Natural killer cell treated with Interleukin-12 subunit alpha and Interleukin-12 subunit beta and Interleukin-15 and Interleukin-18, amount 100 ng/mL, for 72 hours (primary cell): ENCODE measurements at regions not wholly inside any gene's neighbourhood (a gene's known extent, or its start where the extent isn't known, plus 50 kb on each side); places are given as distances from the start of the nearest gene placed in this dataset.
A peak's percentile ranks its signal among the peaks of the same experiment; 100 is the strongest.

Experiments
- ATAC-seq, 2 donors: fragments of 150-1000 bp; cut with Tn5 transposase in 1 of 2; sonication (Bioruptor Pico), chemical (Tn5 transposase) in 1 of 2; 2 replicates each; pipeline ENCODE4 v1.10.0; 2021
- DNase-seq: peaks from one replicate; pipeline ENCODE4 v3.0.0; 2022; ENCODE audit warnings: low spot score
- H3K27ac Mint-ChIP-seq, 2 donors: 1 replicate in 1 of 2; 2 replicates in 1 of 2; pipeline ENCODE4 v1.8.0; 2022; ENCODE audit warnings: mixed read lengths in 2 of 2, mild to moderate bottlenecking in 1 of 2, moderate library complexity in 1 of 2
- H3K27me3 Mint-ChIP-seq, 2 donors: 1 replicate in 1 of 2; 2 replicates in 1 of 2; pipeline ENCODE4 v1.8.0; 2022; ENCODE audit warnings: mixed read lengths in 2 of 2
- H3K36me3 Mint-ChIP-seq: one replicate; pipeline ENCODE4 v1.8.0; 2022; ENCODE audit warnings: mixed read lengths
- H3K4me1 Mint-ChIP-seq, 2 donors: 1 replicate in 1 of 2; 2 replicates in 1 of 2; pipeline ENCODE4 v1.8.0; 2022; ENCODE audit warnings: low read depth in 2 of 2, mixed read lengths in 2 of 2, mild to moderate bottlenecking in 1 of 2
- H3K4me3 Mint-ChIP-seq: one replicate; pipeline ENCODE4 v1.8.0; 2022; ENCODE audit warnings: mixed read lengths
- H3K9me3 Mint-ChIP-seq: 2 replicates; pipeline ENCODE4 v1.8.0; 2022; ENCODE audit warnings: mixed read lengths

GRCh38 chr12:119245904-119246494, 67.3 kb downstream of the HSPB8 start:
- Mint-ChIP-seq H3K27ac (no peak overlapping the region), H3K27me3 (peaks cover 7 to 10% of the 10 kb centered on the region in 2 donors), H3K9me3 (no peaks in the 10 kb centered on the region), H3K36me3 (no peaks in the 10 kb centered on the region), H3K4me3 (no peak overlapping the region), H3K4me1 (no peaks in the 10 kb centered on the region)
- DNase-seq (no peak), ATAC-seq (no peak)

DNA sequence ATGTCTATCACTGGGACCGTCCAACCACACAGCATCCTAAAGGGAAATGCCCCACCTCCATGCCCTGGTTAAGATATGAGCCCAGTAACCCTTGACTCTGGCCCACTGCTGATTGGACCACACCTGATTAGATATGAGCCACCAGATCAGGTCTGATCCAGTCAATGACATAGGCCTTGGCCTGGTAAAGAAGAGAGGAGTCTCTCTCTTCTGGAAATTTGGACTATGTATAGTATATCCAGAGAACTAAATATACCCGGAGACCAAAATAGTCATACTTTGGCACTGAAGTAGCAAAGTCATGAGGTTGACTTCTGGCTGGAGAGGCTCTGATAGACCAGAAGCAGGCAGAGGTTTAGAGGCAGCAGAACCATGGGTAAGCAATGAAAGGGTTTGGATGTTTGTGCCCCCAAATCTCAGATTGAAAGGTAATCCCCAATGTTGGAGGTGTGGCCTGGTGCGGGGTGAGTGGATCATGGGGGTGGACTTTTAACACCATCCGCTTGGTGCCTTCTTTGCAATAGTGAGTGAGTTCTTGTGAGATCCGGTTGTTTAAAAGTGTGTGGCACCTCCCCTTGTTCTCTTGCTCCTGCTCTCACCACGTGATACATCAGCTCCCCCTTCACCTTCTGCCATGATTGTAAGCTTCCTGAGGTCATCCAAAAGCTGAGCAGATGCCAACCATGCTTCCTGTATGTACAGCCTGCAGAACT, 68.4 kb downstream of the HSPB8 start:
- DNase-seq (no peak), ATAC-seq (no peak)
- Mint-ChIP-seq H3K4me3 (no peak overlapping the region), H3K36me3 (no peaks in the 10 kb centered on the region), H3K4me1 (no peaks in the 10 kb centered on the region), H3K9me3 (no peaks in the 10 kb centered on the region), H3K27me3 (peaks cover 4 to 10% of the 10 kb centered on the region in 2 donors), H3K27ac (no peak overlapping the region)

DNA sequence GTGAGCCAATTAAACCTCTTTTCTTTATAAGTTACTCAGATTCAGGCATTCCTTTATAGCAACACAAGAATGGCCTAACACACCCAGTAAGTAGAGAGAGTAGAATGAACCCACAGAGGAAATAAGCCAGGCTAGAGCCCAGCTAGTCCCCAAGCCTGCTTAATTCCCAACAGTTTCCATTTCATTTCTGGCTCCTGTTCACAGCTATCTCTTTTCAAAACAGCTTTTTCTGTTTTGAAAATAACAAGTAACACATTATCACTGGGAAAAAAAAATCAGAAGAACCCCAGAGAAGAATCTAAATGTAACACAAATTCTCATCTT, 69.0 kb downstream of the HSPB8 start:
- Mint-ChIP-seq H3K4me3 (no peak overlapping the region), H3K4me1 (no peaks in the 10 kb centered on the region), H3K36me3 (no peaks in the 10 kb centered on the region), H3K9me3 (no peaks in the 10 kb centered on the region), H3K27me3 (peaks cover 3 to 10% of the 10 kb centered on the region in 2 donors), H3K27ac (no peak overlapping the region)
- ATAC-seq, result no peak
- no peak for DNase-seq

GRCh38 chr12:119249383-119250155, 70.8 kb downstream of the HSPB8 start:
- ATAC-seq, result no peak
- no peaks in the 10 kb centered on the region for H3K4me1 Mint-ChIP-seq
- H3K36me3 Mint-ChIP-seq, result no peaks in the 10 kb centered on the region
- no peaks in the 10 kb centered on the region for H3K9me3 Mint-ChIP-seq
- H3K27me3 Mint-ChIP-seq, result peaks cover 2 to 19% of the 10 kb centered on the region in 2 donors
- no peak for DNase-seq
- H3K4me3 Mint-ChIP-seq, result no peak overlapping the region
- H3K27ac Mint-ChIP-seq, result no peak overlapping the region

GRCh38 chr12:119255314-119255713, 76.6 kb downstream of the HSPB8 start:
- Mint-ChIP-seq H3K27ac (no peak overlapping the region), H3K9me3 (no peaks in the 10 kb centered on the region), H3K27me3 (peaks cover 16 to 32% of the 10 kb centered on the region in 2 donors), H3K4me3 (no peak overlapping the region), H3K4me1 (no peaks in the 10 kb centered on the region), H3K36me3 (no peaks in the 10 kb centered on the region)
- DNase-seq (no peak), ATAC-seq (no peak)

GRCh38 chr12:119258149-119258548, 76.4 kb upstream of the CCDC60 start:
- no peak for DNase-seq
- Mint-ChIP-seq H3K36me3 (no peaks in the 10 kb centered on the region), H3K27me3 (peaks cover 17 to 32% of the 10 kb centered on the region in 2 donors), H3K9me3 (no peaks in the 10 kb centered on the region), H3K4me1 (no peaks in the 10 kb centered on the region), H3K4me3 (no peak overlapping the region), H3K27ac (no peak overlapping the region)
- ATAC-seq, result no peak

DNA sequence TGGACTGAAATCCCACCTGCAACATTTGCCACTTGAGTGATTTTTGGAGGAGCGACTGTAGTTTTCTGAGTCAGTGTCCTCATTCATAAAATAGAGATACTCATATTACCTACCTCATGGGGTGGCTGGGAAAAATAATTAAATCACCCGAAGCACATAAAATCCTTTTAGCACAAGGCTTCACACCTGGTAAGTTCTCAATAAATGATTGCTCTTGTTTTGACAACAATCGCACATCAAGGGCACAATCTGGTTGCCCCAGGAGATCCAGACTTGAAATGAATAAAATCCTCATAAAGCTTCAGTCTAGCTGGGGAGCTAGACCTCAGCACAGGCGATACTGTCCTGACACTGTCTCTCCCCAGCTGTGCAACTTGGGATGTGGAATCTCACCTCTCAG, 76.0 kb upstream of the CCDC60 start:
- Mint-ChIP-seq H3K9me3 (no peaks in the 10 kb centered on the region), H3K4me1 (no peaks in the 10 kb centered on the region), H3K36me3 (no peaks in the 10 kb centered on the region), H3K27ac (no peak overlapping the region), H3K27me3 (peaks cover 20 to 32% of the 10 kb centered on the region in 2 donors), H3K4me3 (no peak overlapping the region)
- no peak for DNase-seq
- ATAC-seq, result no peak

DNA sequence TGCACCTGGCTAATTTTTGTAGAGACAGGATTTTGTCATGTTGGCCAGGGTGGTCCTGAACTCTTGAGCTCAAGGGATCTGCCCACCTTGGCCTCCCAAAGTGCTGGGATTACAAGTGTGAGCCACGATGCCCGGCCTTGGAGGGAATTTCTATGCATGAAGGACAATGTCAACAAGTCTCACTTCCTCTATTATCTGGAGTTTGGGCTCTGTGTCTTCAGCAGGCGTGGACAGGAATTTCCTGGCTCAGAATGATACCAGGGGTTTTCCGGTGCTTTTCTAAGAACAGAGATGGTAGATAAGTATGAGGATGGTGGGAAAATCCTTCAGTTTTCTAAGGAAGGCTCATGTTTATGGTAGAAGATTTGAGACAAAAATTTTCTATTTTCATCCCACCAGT, 75.0 kb upstream of the CCDC60 start:
- no peak for ATAC-seq
- Mint-ChIP-seq H3K27ac (no peak overlapping the region), H3K27me3 (peaks cover 23 to 31% of the 10 kb centered on the region in 2 donors), H3K4me1 (no peaks in the 10 kb centered on the region), H3K9me3 (no peaks in the 10 kb centered on the region), H3K4me3 (no peak overlapping the region), H3K36me3 (no peaks in the 10 kb centered on the region)
- DNase-seq, result no peak

DNA sequence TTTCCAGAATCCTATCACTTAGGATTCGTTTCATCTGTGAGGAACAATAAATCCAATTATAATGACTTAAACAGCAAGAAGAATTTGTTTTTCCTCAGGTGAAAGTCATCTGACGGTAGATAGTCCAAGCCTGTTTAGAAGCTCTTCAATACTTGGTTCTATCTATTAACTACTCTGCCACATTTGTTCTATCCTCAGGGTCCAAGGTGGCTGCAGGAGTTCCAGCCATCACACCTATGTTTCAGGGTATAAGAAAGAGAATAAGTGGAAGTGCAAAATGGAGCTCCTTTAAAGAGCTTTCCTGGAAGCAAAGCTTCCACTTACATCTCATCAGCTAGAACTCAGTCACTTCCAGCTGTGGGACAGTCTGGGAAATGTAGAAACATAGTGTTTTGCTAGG, 72.1 kb upstream of the CCDC60 start:
- Mint-ChIP-seq H3K4me1 (no peaks in the 10 kb centered on the region), H3K36me3 (no peaks in the 10 kb centered on the region), H3K27me3 (peaks cover 19 to 36% of the 10 kb centered on the region in 2 donors), H3K4me3 (no peak overlapping the region), H3K9me3 (no peaks in the 10 kb centered on the region), H3K27ac (no peak overlapping the region)
- ATAC-seq, result no peak
- DNase-seq, result no peak

GRCh38 chr12:119263466-119263865, 71.1 kb upstream of the CCDC60 start:
- Mint-ChIP-seq H3K4me1 (no peaks in the 10 kb centered on the region), H3K27me3 (peaks cover 19 to 28% of the 10 kb centered on the region in 2 donors), H3K36me3 (no peaks in the 10 kb centered on the region), H3K27ac (no peak overlapping the region), H3K4me3 (no peak overlapping the region), H3K9me3 (no peaks in the 10 kb centered on the region)
- no peak for DNase-seq
- no peak for ATAC-seq

DNA sequence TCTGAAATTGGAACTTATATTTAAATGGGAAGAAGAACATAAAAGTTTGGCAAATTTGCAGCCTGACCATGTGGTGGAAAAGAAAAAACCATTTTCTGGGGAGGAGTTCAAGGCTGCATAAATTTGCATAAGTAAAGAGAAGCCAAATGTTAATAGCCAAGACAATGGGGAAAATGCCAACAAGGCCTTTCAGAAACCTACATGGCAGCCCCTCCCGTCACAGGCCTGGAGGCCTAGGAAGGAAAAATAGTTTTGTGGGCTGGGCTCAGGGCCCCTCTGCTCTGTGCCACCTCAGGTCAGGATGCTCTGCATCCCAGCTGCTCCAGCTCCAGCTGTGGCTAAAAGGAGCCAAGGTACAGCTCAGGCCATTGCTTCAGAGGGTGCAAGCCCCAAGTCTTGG, 67.6 kb upstream of the CCDC60 start:
- Mint-ChIP-seq H3K9me3 (peaks cover 4% of the 10 kb centered on the region), H3K36me3 (no peaks in the 10 kb centered on the region), H3K27ac (no peak overlapping the region), H3K4me3 (no peak overlapping the region), H3K4me1 (no peaks in the 10 kb centered on the region), H3K27me3 (peaks cover 12 to 27% of the 10 kb centered on the region in 2 donors)
- no peak for DNase-seq
- ATAC-seq, result no peak

- no peaks in the 10 kb centered on the region for H3K36me3 Mint-ChIP-seq
- peaks cover 12% of the 10 kb centered on the region in 2 donors for H3K27me3 Mint-ChIP-seq
These were observed 59.9 kb upstream of the CCDC60 start for GRCh38 chr12:119274636-119275065.

GRCh38 chr12:119283310-119283709, 51.2 kb upstream of the CCDC60 start:
- Mint-ChIP-seq H3K27me3 (peaks cover 6 to 13% of the 10 kb centered on the region in 2 donors), H3K9me3 (no peaks in the 10 kb centered on the region)

More at GRCh38 chr12:119274636-119275065, 59.9 kb upstream of the CCDC60 start:
- H3K4me3 Mint-ChIP-seq, result no peak overlapping the region
- H3K4me1 Mint-ChIP-seq, result no peaks in the 10 kb centered on the region
- DNase-seq, result no peak
- ATAC-seq, result peak in 1 of 2 donors; percentile 12
- no peak overlapping the region for H3K27ac Mint-ChIP-seq
- H3K9me3 Mint-ChIP-seq, result no peaks in the 10 kb centered on the region

More at GRCh38 chr12:119283310-119283709, 51.2 kb upstream of the CCDC60 start:
- ATAC-seq (no peak), DNase-seq (no peak)
- H3K27ac Mint-ChIP-seq, result no peak overlapping the region
- no peaks in the 10 kb centered on the region for H3K4me1 Mint-ChIP-seq
- no peaks in the 10 kb centered on the region for H3K36me3 Mint-ChIP-seq
- no peak overlapping the region for H3K4me3 Mint-ChIP-seq
